Stimulated activated CD8-positive, alpha-beta memory T cell treated with anti-CD3 and anti-CD28 coated beads, Interleukin-15, amount 100 ng/mL, for 4 hours (primary cell): ENCODE measurements at regions not wholly inside any gene's neighbourhood (a gene's known extent, or its start where the extent isn't known, plus 50 kb on each side); places are given as distances from the start of the nearest gene placed in this dataset.

Experiments
- DNase-seq, 2 donors: peaks; one replicate each; pipeline ENCODE4 v3.0.0-alpha.2; 2020; ENCODE audit warnings: low read depth in 2 of 2

- DNase-seq: no peak
These were observed 73.4 kb upstream of the BOD1 start for GRCh38 chr5:173689737-173690360.

- no peak for DNase-seq
These were observed 75.5 kb upstream of the BOD1 start for GRCh38 chr5:173691931-173692330.

- DNase-seq: no peak
These were observed 77.2 kb upstream of the BOD1 start for GRCh38 chr5:173693670-173694069.

- no peak for DNase-seq
These were observed 79.8 kb upstream of the BOD1 start for GRCh38 chr5:173696216-173696615.

GRCh38 chr5:173697931-173698579 is 81.6 kb upstream of the BOD1 start:
- DNase-seq: no peak

- DNase-seq: no peak
These were observed 83.5 kb upstream of the BOD1 start for GRCh38 chr5:173699966-173700365.

GRCh38 chr5:173703466-173703865 is 87.0 kb upstream of the BOD1 start:
- DNase-seq: no peak

GRCh38 chr5:173704615-173705511 is 88.4 kb upstream of the BOD1 start:
- DNase-seq: no peak

- DNase-seq: no peak
These were observed 89.1 kb upstream of the BOD1 start for GRCh38 chr5:173705512-173706044.

- DNase-seq: no peak
These were observed 90.2 kb upstream of the BOD1 start for GRCh38 chr5:173706700-173707099.

GRCh38 chr5:173707392-173707791 is 90.9 kb upstream of the BOD1 start:
- DNase-seq: no peak

GRCh38 chr5:173709145-173709544 is 92.7 kb upstream of the BOD1 start:
- no peak for DNase-seq

- no peak for DNase-seq
These were observed 93.3 kb upstream of the BOD1 start for GRCh38 chr5:173709761-173710160.

GRCh38 chr5:173710528-173710927 is 94.1 kb upstream of the BOD1 start:
- DNase-seq: no peak

GRCh38 chr5:173711466-173711865 is 95.0 kb upstream of the BOD1 start:
- no peak for DNase-seq

- no peak for DNase-seq
These were observed 96.2 kb upstream of the BOD1 start for GRCh38 chr5:173712609-173713175.

- no peak for DNase-seq
These were observed 98.3 kb upstream of the BOD1 start for GRCh38 chr5:173714551-173715428.

GRCh38 chr5:173715607-173716006 is 99.2 kb upstream of the BOD1 start:
- DNase-seq: no peak

GRCh38 chr5:173716058-173716682 is 99.7 kb upstream of the BOD1 start:
- no peak for DNase-seq

GRCh38 chr5:173717959-173718358 is 101.5 kb upstream of the BOD1 start:
- no peak for DNase-seq

- no peak for DNase-seq
These were observed 102.0 kb upstream of the BOD1 start for GRCh38 chr5:173718469-173718868.
